ENCODE measurements at regions not wholly inside any gene's neighbourhood (a gene's known extent, or its start where the extent isn't known, plus 50 kb on each side); places are given as distances from the start of the nearest gene placed in this dataset.

- H3K27me3 Mint-ChIP-seq: no peaks in the 10 kb centered on the region
- POLR2A ChIA-PET: no interaction called here
- H3K36me3 ChIP-seq (ENCODE audit: insufficient read depth, low read length): no peaks in the 10 kb centered on the region
- no peak for ATAC-seq (ENCODE audit: poor library complexity)
- no peaks in the 10 kb centered on the region for H3K4me1 ChIP-seq (ENCODE audit: insufficient read depth, low read length)
- H3K4me3 ChIP-seq (ENCODE audit: low read length): no peak overlapping the region
- H3K4me1 Mint-ChIP-seq (ENCODE audit: low read depth): no peaks in the 10 kb centered on the region
- H3K27me3 ChIP-seq (ENCODE audit: control insufficient read depth in 1 of 2, insufficient read depth in 2 of 2, low read length in 2 of 2): no peaks in the 10 kb centered on the region
- no peak overlapping the region for H3K27ac ChIP-seq (ENCODE audit: low read depth in 1 of 2, low read length in 2 of 2)
- CTCF ChIA-PET: no interaction called here
- no peak overlapping the region for H3K27ac Mint-ChIP-seq
- DNase-seq: no peak
- H3K9me3 ChIP-seq (ENCODE audit: control insufficient read depth in 1 of 2, insufficient read depth in 1 of 2, low read length in 2 of 2): no peaks in the 10 kb centered on the region
- H3K36me3 Mint-ChIP-seq (ENCODE audit: low read depth): no peaks in the 10 kb centered on the region
- H3K4me3 Mint-ChIP-seq: no peak overlapping the region
- intact Hi-C loops (cut with DNase I, micrococcal nuclease): no loop called here
- H3K9me3 Mint-ChIP-seq: peaks cover 2% of the 10 kb centered on the region
- no peak for TF ChIP-seq CTCF (IDR thresholded peaks at IDR 0.05)
Measured at GRCh38 chr6:50998905-50999304, 180.2 kb downstream of the TFAP2B start.

- H3K27me3 ChIP-seq (ENCODE audit: control insufficient read depth in 1 of 2, insufficient read depth in 2 of 2, low read length in 2 of 2): no peaks in the 10 kb centered on the region
- intact Hi-C loops (cut with DNase I, micrococcal nuclease): no loop called here
Measured at GRCh38 chr6:51001399-51001798, 182.7 kb downstream of the TFAP2B start.

DNA sequence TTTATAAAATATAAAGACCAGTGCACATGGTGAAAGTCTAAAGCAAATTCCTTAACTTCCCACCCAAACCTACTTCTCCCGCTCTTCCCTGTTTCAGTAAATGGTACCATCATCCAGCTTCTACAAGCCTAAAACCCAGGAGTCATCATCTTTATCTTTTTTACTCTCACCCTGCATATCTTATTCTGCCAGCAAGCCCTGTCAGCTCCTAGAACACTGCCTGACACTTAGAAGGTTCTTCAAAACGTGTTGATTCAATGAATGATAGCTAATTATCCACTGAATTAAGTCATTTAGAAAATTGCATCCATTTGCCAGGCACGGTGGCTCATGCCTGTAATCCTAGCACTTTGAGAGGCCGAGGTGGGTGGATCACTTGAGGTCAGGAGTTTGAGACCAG lies 185.7 kb downstream of the TFAP2B start:
- H3K36me3 Mint-ChIP-seq (ENCODE audit: low read depth): no peaks in the 10 kb centered on the region
- CTCF ChIA-PET: no interaction called here
- no peak overlapping the region for H3K27ac ChIP-seq (ENCODE audit: low read depth in 1 of 2, low read length in 2 of 2)
- DNase-seq (no peak), ATAC-seq (ENCODE audit: poor library complexity) (no peak)
- no peak overlapping the region for H3K4me3 Mint-ChIP-seq
- intact Hi-C loops (cut with DNase I, micrococcal nuclease): no loop called here
- H3K27ac Mint-ChIP-seq: no peak overlapping the region
- no peaks in the 10 kb centered on the region for H3K4me1 Mint-ChIP-seq (ENCODE audit: low read depth)
- TF ChIP-seq CTCF (IDR thresholded peaks at IDR 0.05): no peak
- no peaks in the 10 kb centered on the region for H3K36me3 ChIP-seq (ENCODE audit: insufficient read depth, low read length)
- H3K9me3 Mint-ChIP-seq: peaks cover 10% of the 10 kb centered on the region
- POLR2A ChIA-PET: no interaction called here
- no peaks in the 10 kb centered on the region for H3K27me3 ChIP-seq (ENCODE audit: control insufficient read depth in 1 of 2, insufficient read depth in 2 of 2, low read length in 2 of 2)
- H3K9me3 ChIP-seq (ENCODE audit: control insufficient read depth in 1 of 2, insufficient read depth in 1 of 2, low read length in 2 of 2): no peaks in the 10 kb centered on the region
- no peaks in the 10 kb centered on the region for H3K4me1 ChIP-seq (ENCODE audit: insufficient read depth, low read length)
- H3K4me3 ChIP-seq (ENCODE audit: low read length): no peak overlapping the region
- H3K27me3 Mint-ChIP-seq: no peaks in the 10 kb centered on the region

More at GRCh38 chr6:51001399-51001798, 182.7 kb downstream of the TFAP2B start:
- Histone ChIP-seq H3K4me1 (ENCODE audit: insufficient read depth, low read length) (no peaks in the 10 kb centered on the region), H3K27ac (ENCODE audit: low read depth in 1 of 2, low read length in 2 of 2) (no peak overlapping the region), H3K9me3 (ENCODE audit: control insufficient read depth in 1 of 2, insufficient read depth in 1 of 2, low read length in 2 of 2) (no peaks in the 10 kb centered on the region), H3K4me3 (ENCODE audit: low read length) (no peak overlapping the region), H3K36me3 (ENCODE audit: insufficient read depth, low read length) (no peaks in the 10 kb centered on the region)
- no peaks in the 10 kb centered on the region for H3K4me1 Mint-ChIP-seq (ENCODE audit: low read depth)
- ChIA-PET CTCF (no interaction called here), POLR2A (no interaction called here)
- no peak overlapping the region for H3K27ac Mint-ChIP-seq
- H3K36me3 Mint-ChIP-seq (ENCODE audit: low read depth): no peaks in the 10 kb centered on the region
- DNase-seq (no peak), ATAC-seq (ENCODE audit: poor library complexity) (no peak)
- H3K9me3 Mint-ChIP-seq: peaks cover 2% of the 10 kb centered on the region
- no peak overlapping the region for H3K4me3 Mint-ChIP-seq
- no peak for TF ChIP-seq CTCF (IDR thresholded peaks at IDR 0.05)
- no peaks in the 10 kb centered on the region for H3K27me3 Mint-ChIP-seq

Data from CD4-positive, alpha-beta T cell (primary cell).